ENCODE measurements at regions not wholly inside any gene's neighbourhood (a gene's known extent, or its start where the extent isn't known, plus 50 kb on each side); places are given as distances from the start of the nearest gene placed in this dataset.

DNA sequence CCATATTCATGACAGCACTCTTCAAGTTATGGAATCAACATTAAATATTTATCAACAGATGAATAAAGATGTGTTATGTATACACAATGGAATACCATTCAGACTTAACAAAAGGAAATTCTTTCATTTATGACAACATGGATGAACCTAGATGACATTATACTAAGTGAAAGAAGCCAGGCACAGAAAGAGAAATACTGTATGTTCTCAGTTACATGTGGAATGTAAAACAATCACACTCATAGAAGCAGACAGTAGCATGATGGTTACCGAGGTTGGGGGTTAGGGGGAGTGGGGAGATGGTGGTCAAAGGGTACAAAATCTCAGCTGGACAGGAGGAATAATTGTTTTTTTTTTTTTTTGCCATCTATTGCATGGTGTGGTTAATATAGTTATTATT, 431.9 kb downstream of the DMAC1 start:
- no peaks in the 10 kb centered on the region for H3K36me3 ChIP-seq (ENCODE audit: control insufficient read depth, insufficient read depth, low read length)
- H4K20me1 ChIP-seq (ENCODE audit: control insufficient read depth, extremely low read depth, insufficient read depth, low read length), result no peaks in the 10 kb centered on the region
- no peak overlapping the region for H3K9ac ChIP-seq (ENCODE audit: insufficient read depth, low read length)
- H3K4me3 ChIP-seq (replicated peaks in 1 of 4; ENCODE audit: control extremely low read depth in 1 of 4, insufficient read depth in 1 of 4, low read depth in 3 of 4, low read length in 4 of 4), result no peak overlapping the region
- TF ChIP-seq EZH2 (IDR thresholded peaks at IDR 0.05; ENCODE audit: low read length, missing control alignments) (no peak), CTCF (conservative IDR thresholded peaks at IDR 0.05 in 1 of 2, IDR thresholded peaks at IDR 0.05 in 1 of 2; ENCODE audit: low read depth in 1 of 2, low read length in 2 of 2) (no peak)
- no peak overlapping the region for H2AFZ ChIP-seq (ENCODE audit: low read length)
- no peaks in the 10 kb centered on the region for H3K27me3 ChIP-seq (ENCODE audit: control insufficient read depth, insufficient read depth, low read length)
- H3K27ac ChIP-seq (ENCODE audit: insufficient read depth, low read length), result no peak overlapping the region
- no peaks in the 10 kb centered on the region for H3K9me3 ChIP-seq (ENCODE audit: control insufficient read depth, insufficient read depth, low read depth, low read length)
- H3K4me2 ChIP-seq (ENCODE audit: extremely low read depth, insufficient read depth, low read length), result no peak overlapping the region
- no peak for DNase-seq (ENCODE audit: low read depth in 2 of 2)
- H3K4me1 ChIP-seq (ENCODE audit: control insufficient read depth, extremely low read depth, insufficient read depth, low read length), result no peaks in the 10 kb centered on the region
- H3K79me2 ChIP-seq (ENCODE audit: control insufficient read depth, insufficient read depth, low read length), result no peaks in the 10 kb centered on the region

GRCh38 chr9:7366121-7366520, 433.5 kb downstream of the DMAC1 start:
- H3K36me3 ChIP-seq (ENCODE audit: control insufficient read depth, insufficient read depth, low read length), result no peaks in the 10 kb centered on the region
- no peaks in the 10 kb centered on the region for H3K4me1 ChIP-seq (ENCODE audit: control insufficient read depth, extremely low read depth, insufficient read depth, low read length)
- peak in 1 of 2 donors; percentile 61 for DNase-seq (ENCODE audit: low read depth in 2 of 2)
- no peaks in the 10 kb centered on the region for H3K9me3 ChIP-seq (ENCODE audit: control insufficient read depth, insufficient read depth, low read depth, low read length)
- TF ChIP-seq EZH2 (IDR thresholded peaks at IDR 0.05; ENCODE audit: low read length, missing control alignments) (no peak), CTCF (conservative IDR thresholded peaks at IDR 0.05 in 1 of 2, IDR thresholded peaks at IDR 0.05 in 1 of 2; ENCODE audit: low read depth in 1 of 2, low read length in 2 of 2) (no peak)
- H3K4me3 ChIP-seq (replicated peaks in 1 of 4; ENCODE audit: control extremely low read depth in 1 of 4, insufficient read depth in 1 of 4, low read depth in 3 of 4, low read length in 4 of 4), result no peak overlapping the region
- H4K20me1 ChIP-seq (ENCODE audit: control insufficient read depth, extremely low read depth, insufficient read depth, low read length), result no peaks in the 10 kb centered on the region
- H3K9ac ChIP-seq (ENCODE audit: insufficient read depth, low read length), result no peak overlapping the region
- H3K79me2 ChIP-seq (ENCODE audit: control insufficient read depth, insufficient read depth, low read length), result no peaks in the 10 kb centered on the region
- no peak overlapping the region for H2AFZ ChIP-seq (ENCODE audit: low read length)
- no peak overlapping the region for H3K4me2 ChIP-seq (ENCODE audit: extremely low read depth, insufficient read depth, low read length)
- H3K27me3 ChIP-seq (ENCODE audit: control insufficient read depth, insufficient read depth, low read length), result no peaks in the 10 kb centered on the region
- H3K27ac ChIP-seq (ENCODE audit: insufficient read depth, low read length), result no peak overlapping the region

- DNase-seq (ENCODE audit: low read depth in 2 of 2), result no peak
Measured at GRCh38 chr9:7363777-7364477, 435.7 kb downstream of the DMAC1 start.

More at GRCh38 chr9:7363777-7364477, 435.7 kb downstream of the DMAC1 start:
- H3K4me2 ChIP-seq (ENCODE audit: extremely low read depth, insufficient read depth, low read length), result no peak overlapping the region
- no peak overlapping the region for H2AFZ ChIP-seq (ENCODE audit: low read length)
- H3K9ac ChIP-seq (ENCODE audit: insufficient read depth, low read length), result no peak overlapping the region
- H3K4me3 ChIP-seq (replicated peaks in 1 of 4; ENCODE audit: control extremely low read depth in 1 of 4, insufficient read depth in 1 of 4, low read depth in 3 of 4, low read length in 4 of 4), result no peak overlapping the region
- TF ChIP-seq CTCF (conservative IDR thresholded peaks at IDR 0.05 in 1 of 2, IDR thresholded peaks at IDR 0.05 in 1 of 2; ENCODE audit: low read depth in 1 of 2, low read length in 2 of 2), result no peak
- no peaks in the 10 kb centered on the region for H3K36me3 ChIP-seq (ENCODE audit: control insufficient read depth, insufficient read depth, low read length)
- no peaks in the 10 kb centered on the region for H4K20me1 ChIP-seq (ENCODE audit: control insufficient read depth, extremely low read depth, insufficient read depth, low read length)
- no peaks in the 10 kb centered on the region for H3K4me1 ChIP-seq (ENCODE audit: control insufficient read depth, extremely low read depth, insufficient read depth, low read length)
- H3K27ac ChIP-seq (ENCODE audit: insufficient read depth, low read length), result no peak overlapping the region
- H3K9me3 ChIP-seq (ENCODE audit: control insufficient read depth, insufficient read depth, low read depth, low read length), result no peaks in the 10 kb centered on the region
- no peaks in the 10 kb centered on the region for H3K79me2 ChIP-seq (ENCODE audit: control insufficient read depth, insufficient read depth, low read length)
- no peaks in the 10 kb centered on the region for H3K27me3 ChIP-seq (ENCODE audit: control insufficient read depth, insufficient read depth, low read length)

Measured in fibroblast of lung (primary cell).